K562 (cell line): ENCODE measurements at regions not wholly inside any gene's neighbourhood (a gene's known extent, or its start where the extent isn't known, plus 50 kb on each side); places are given as distances from the start of the nearest gene placed in this dataset.

Source experiments
- ATAC-seq: fragments of 200-7000 bp; cut with Tn5 transposase; 3 replicates; pipeline ENCODE4 v1.9.1; 2020; ENCODE audit warnings: moderate library complexity
- BruUV-seq: library from RNA; stranded (reverse); fragments of 400-500 nt; replicated peaks from 2 replicates; lab custom pipeline; 2021; lab: Mats Ljungman, UMichigan
- CTCF ChIA-PET: fragments of 300-600 bp; formaldehyde crosslinking; extraction: SDS; loops from one replicate; lab custom pipeline; 2021; ENCODE audit warnings: low intra/inter-chr PET ratio; lab: Yijun Ruan, JAX
- POLR2A ChIA-PET: fragments of 300-600, 350-650 bp; sonication (Branson Sonifier 250); formaldehyde crosslinking; extraction: SDS; loops from one replicate; lab custom pipeline; 2021; ENCODE audit warnings: antibody characterized with exemption, inconsistent platforms; lab: Yijun Ruan, JAX
- DNase-seq, 4 experiments: peaks; one replicate each; pipeline versions ENCODE4 v3.0.0 to v3.0.0-alpha.2; 2011 to 2018; ENCODE audit warnings: low spot score in 3 of 4, mixed read lengths in 3 of 4; ENCODE audit errors: extremely low read depth in 1 of 4
- FAIRE-seq: peaks from 2 replicates; lab custom pipeline; 2011; peaks lifted over from hg19 to GRCh38; lab: Jason Lieb, UNC
- H2AFZ ChIP-seq: 2 replicates; pipeline ENCODE4 v1.6.0; 2011; ENCODE audit warnings: low read depth, low read length, control low read depth, inconsistent platforms
- H3K27ac ChIP-seq: fragments of 200-600 bp; 3 replicates; pipeline ENCODE4 v1.8.0; 2011; ENCODE audit warnings: low read depth, mild to moderate bottlenecking, control low read depth, inconsistent platforms, low read length, moderate library complexity, mixed read lengths; ENCODE audit errors: extremely low read depth
- H3K27me3 ChIP-seq, 2 experiments: fragments of 300-600 bp in 1 of 2; 2 replicates in 1 of 2; 3 replicates in 1 of 2; pipeline versions ENCODE4 v1.6.0 to v1.8.0; 2011; ENCODE audit warnings: inconsistent platforms in 2 of 2, low read length in 2 of 2, mild to moderate bottlenecking in 1 of 2, mixed read lengths in 1 of 2, moderate library complexity in 1 of 2; ENCODE audit not compliant: control insufficient read depth in 2 of 2, insufficient read depth in 2 of 2
- H3K36me3 ChIP-seq: fragments of 300-600 bp; 3 replicates; pipeline ENCODE4 v1.8.0; 2011; ENCODE audit warnings: mild to moderate bottlenecking, low read length, inconsistent platforms; ENCODE audit not compliant: control insufficient read depth, insufficient read depth
- H3K4me1 ChIP-seq, 2 experiments: fragments of 200-600 bp in 1 of 2; replicated peaks in 1 of 2; 2 replicates in 1 of 2; 3 replicates in 1 of 2; pipeline versions ENCODE4 v1.5.1 to v1.8.0; 2011; ENCODE audit warnings: inconsistent platforms in 2 of 2, low read length in 2 of 2, mild to moderate bottlenecking in 1 of 2, mixed read lengths in 1 of 2, moderate library complexity in 1 of 2; ENCODE audit not compliant: control insufficient read depth in 2 of 2, insufficient read depth in 2 of 2
- H3K4me2 ChIP-seq: 2 replicates; pipeline ENCODE4 v1.6.1; 2011; ENCODE audit warnings: low read length, control low read depth, inconsistent platforms, mixed read lengths; ENCODE audit not compliant: insufficient read depth
- H3K4me3 ChIP-seq: fragments of 200-600 bp; sonication (generic), shearing (Covaris generic); 2 replicates; pipeline ENCODE4 v1.5.1; 2016; ENCODE audit warnings: control low read depth, inconsistent platforms
- H3K79me2 ChIP-seq: fragments of 200-600 bp; 3 replicates; pipeline ENCODE4 v1.8.0; 2011; ENCODE audit warnings: low read length, inconsistent platforms; ENCODE audit not compliant: control insufficient read depth, insufficient read depth
- H3K9ac ChIP-seq, 2 experiments: 2 replicates each; pipeline versions ENCODE4 v1.6.0 to v1.6.1; 2011; ENCODE audit warnings: low read depth in 2 of 2, low read length in 2 of 2, control low read depth in 1 of 2, inconsistent platforms in 1 of 2, mild to moderate bottlenecking in 1 of 2, mixed read lengths in 1 of 2; ENCODE audit not compliant: insufficient read depth in 1 of 2
- H3K9me1 ChIP-seq: one replicate; pipeline ENCODE4 v1.6.0; 2011; ENCODE audit warnings: inconsistent platforms, mild to moderate bottlenecking, low read length, moderate library complexity; ENCODE audit not compliant: control insufficient read depth, insufficient read depth
- H3K9me3 ChIP-seq: replicated peaks from 2 replicates; pipeline ENCODE4 v1.5.1; 2011; ENCODE audit warnings: low read depth, low read length, inconsistent platforms; ENCODE audit not compliant: control insufficient read depth, insufficient read depth
- H4K20me1 ChIP-seq: replicated peaks from 2 replicates; pipeline ENCODE4 v1.6.1; 2011; ENCODE audit warnings: low read length, inconsistent platforms, mixed read lengths; ENCODE audit not compliant: control insufficient read depth, insufficient read depth
- ATF7 ChIP-seq: fragments of 450-650 bp; IDR thresholded peaks from 2 replicates; pipeline ENCODE4 v1.7.1; 2014; ENCODE audit warnings: mild to moderate bottlenecking, moderate library complexity
- ERF ChIP-seq: fragments of 450-650 bp; formaldehyde crosslinking; IDR thresholded peaks from 2 replicates; pipeline ENCODE4 v1.4.0; 2020; ENCODE audit warnings: mild to moderate bottlenecking, mixed read lengths
- FOXJ3 ChIP-seq: sonication (generic); formaldehyde crosslinking; IDR thresholded peaks from 2 replicates; pipeline ENCODE4 v1.4.0; 2020; ENCODE audit warnings: mild to moderate bottlenecking, missing genetic modification reagents
- MCM2 ChIP-seq: fragments of 450-650 bp; IDR thresholded peaks from 2 replicates; pipeline ENCODE4 v1.6.1; 2017; ENCODE audit warnings: low read depth, mild to moderate bottlenecking
- MECOM ChIP-seq: fragments of 250-450 bp; sonication (Bioruptor Pico); IDR thresholded peaks from 2 replicates; pipeline ENCODE4 v1.8.0; 2022; ENCODE audit warnings: inconsistent platforms
- PHF20 ChIP-seq: fragments of 450-650 bp; IDR thresholded peaks from 2 replicates; pipeline ENCODE4 v1.6.1; 2018; ENCODE audit not compliant: partially characterized antibody
- POLR3G ChIP-seq: IDR thresholded peaks from 2 replicates; pipeline ENCODE4 v1.6.1; 2011; ENCODE audit not compliant: insufficient read length, insufficient replicate concordance; ENCODE audit errors: extremely low read depth
- RAD21 ChIP-seq, 2 experiments: fragments of 250-450 bp in 1 of 2; fragments of 450-650 bp in 1 of 2; sonication (Bioruptor Pico) in 1 of 2; formaldehyde crosslinking in 1 of 2; IDR thresholded peaks in 1 of 2; conservative IDR thresholded peaks in 1 of 2; 2 replicates each; pipeline versions ENCODE4 v1.4.0 to v1.8.0; 2020 to 2022; ENCODE audit warnings: mild to moderate bottlenecking in 2 of 2, moderate library complexity in 1 of 2
- TAL1 ChIP-seq: fragments of 450-650 bp; IDR thresholded peaks from 2 replicates; pipeline ENCODE4 v1.6.1; 2016; ENCODE audit warnings: mild to moderate bottlenecking
- TCF7 ChIP-seq: sonication (generic); IDR thresholded peaks from 2 replicates; pipeline ENCODE4 v1.6.1; 2016; ENCODE audit warnings: antibody characterized with exemption, borderline replicate concordance
- YY1 ChIP-seq, 3 experiments: IDR thresholded peaks; 2 replicates each; pipeline ENCODE4 v1.6.1; 2011; ENCODE audit warnings: low read length in 2 of 3, mild to moderate bottlenecking in 2 of 3, moderate library complexity in 2 of 3, borderline replicate concordance in 1 of 3, control low read depth in 1 of 3, low read depth in 1 of 3; ENCODE audit not compliant: insufficient read depth in 3 of 3, insufficient replicate concordance in 2 of 3, control insufficient read depth in 1 of 3, insufficient read length in 1 of 3; ENCODE audit errors: extremely low read depth in 1 of 3
- ZNF699 ChIP-seq: fragments of 250-450 bp; sonication (Bioruptor Pico); IDR thresholded peaks from 2 replicates; pipeline ENCODE4 v1.8.0; 2021; ENCODE audit warnings: mild to moderate bottlenecking, moderate library complexity; ENCODE audit not compliant: insufficient replicate concordance
- ZSCAN32 ChIP-seq: fragments of 450-650 bp; formaldehyde crosslinking; IDR thresholded peaks from 2 replicates; pipeline ENCODE4 v1.4.0; 2020; ENCODE audit warnings: mild to moderate bottlenecking, moderate library complexity
- WGBS: fragments of 100-300 bp; shearing (Covaris generic); methylation state at CpG from one replicate; pipeline ENCODE4 v1.1.6; 2016; ENCODE audit warnings: low coverage, mixed read lengths; ENCODE audit not compliant: insufficient coverage; ENCODE audit errors: missing lambda C conversion rate; 5-methylcytosine and 5-hydroxymethylcytosine counted together
- in situ Hi-C: fragments of 300-500 bp; cut with MboI; formaldehyde crosslinking; loops from 4 replicates; pipeline ENCODE4 v1.15.0; 2018; ENCODE audit warnings: inconsistent platforms, mixed read lengths
- intact Hi-C: fragments of 100-400 bp; cut with micrococcal nuclease; formaldehyde crosslinking; loops from 2 replicates; pipeline ENCODE4 v1.14.2; 2022
- TF ChIP-seq, protein P1 (sequence below): sonication (generic); formaldehyde crosslinking; IDR thresholded peaks from 2 replicates; pipeline ENCODE4 v1.8.1; 2023; ENCODE audit warnings: mild to moderate bottlenecking, missing genetic modification reagents
- TF ChIP-seq, protein P2 (sequence below), 2 experiments: fragments of 250-450 bp in 1 of 2; fragments of 450-650 bp in 1 of 2; sonication (Bioruptor Pico) in 1 of 2; IDR thresholded peaks; 2 replicates each; pipeline versions ENCODE4 v1.6.1 to v1.8.0; 2016 to 2021; ENCODE audit warnings: mild to moderate bottlenecking in 2 of 2, moderate library complexity in 2 of 2, missing compliant biosample characterization in 1 of 2, missing genetic modification characterization in 1 of 2
- TF ChIP-seq, protein P3 (sequence below): sonication (generic); formaldehyde crosslinking; IDR thresholded peaks from 2 replicates; pipeline ENCODE4 v1.8.0; 2022; ENCODE audit warnings: missing genetic modification reagents, mild to moderate bottlenecking, borderline replicate concordance

DNA sequence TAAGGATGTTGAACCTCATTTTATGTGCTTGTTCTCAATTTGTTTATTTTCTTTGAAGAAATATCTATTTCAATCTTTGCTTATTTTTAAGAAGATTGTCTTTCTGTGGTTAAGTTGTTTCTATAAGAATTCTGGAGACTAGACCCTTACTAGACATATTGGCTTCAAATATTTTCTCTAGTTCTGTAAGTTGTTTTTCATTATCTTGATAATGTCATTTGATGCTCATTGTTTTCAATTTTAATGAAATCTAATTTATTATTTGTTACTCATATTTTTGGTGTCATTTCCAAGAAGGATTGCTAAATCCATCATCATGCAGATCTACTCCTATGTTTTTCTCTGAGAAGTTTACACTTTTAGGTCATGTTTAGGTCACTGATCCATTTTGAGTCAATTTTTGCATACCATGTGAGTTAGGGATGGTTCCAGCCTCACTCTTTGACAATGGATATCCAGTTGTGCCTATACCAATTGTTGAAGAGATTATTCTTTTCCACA, 874.8 kb upstream of the SLITRK6 start (continued):
- TF ChIP-seq, protein P1, sequence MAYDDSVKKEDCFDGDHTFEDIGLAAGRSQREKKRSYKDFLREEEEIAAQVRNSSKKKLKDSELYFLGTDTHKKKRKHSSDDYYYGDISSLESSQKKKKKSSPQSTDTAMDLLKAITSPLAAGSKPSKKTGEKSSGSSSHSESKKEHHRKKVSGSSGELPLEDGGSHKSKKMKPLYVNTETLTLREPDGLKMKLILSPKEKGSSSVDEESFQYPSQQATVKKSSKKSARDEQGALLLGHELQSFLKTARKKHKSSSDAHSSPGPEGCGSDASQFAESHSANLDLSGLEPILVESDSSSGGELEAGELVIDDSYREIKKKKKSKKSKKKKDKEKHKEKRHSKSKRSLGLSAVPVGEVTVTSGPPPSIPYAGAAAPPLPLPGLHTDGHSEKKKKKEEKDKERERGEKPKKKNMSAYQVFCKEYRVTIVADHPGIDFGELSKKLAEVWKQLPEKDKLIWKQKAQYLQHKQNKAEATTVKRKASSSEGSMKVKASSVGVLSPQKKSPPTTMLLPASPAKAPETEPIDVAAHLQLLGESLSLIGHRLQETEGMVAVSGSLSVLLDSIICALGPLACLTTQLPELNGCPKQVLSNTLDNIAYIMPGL = no peak
- TF ChIP-seq ATF7 (no peak), MECOM (CRISPR knock-in tag) (no peak), POLR3G (no peak), MCM2 (no peak), TCF7 (no peak), RAD21 (CRISPR knock-in tag; conservative IDR thresholded peaks at IDR 0.05 in 1 of 2, IDR thresholded peaks at IDR 0.05 in 1 of 2) (no peak), TAL1 (no peak), PHF20 (no peak)
- TF ChIP-seq, protein P2, sequence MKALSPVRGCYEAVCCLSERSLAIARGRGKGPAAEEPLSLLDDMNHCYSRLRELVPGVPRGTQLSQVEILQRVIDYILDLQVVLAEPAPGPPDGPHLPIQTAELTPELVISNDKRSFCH (CRISPR knock-in tag; IDR thresholded peaks at IDR 0.05) = no peak
- TF ChIP-seq, protein P2 (tag; IDR thresholded peaks at IDR 0.05) = no peak

DNA sequence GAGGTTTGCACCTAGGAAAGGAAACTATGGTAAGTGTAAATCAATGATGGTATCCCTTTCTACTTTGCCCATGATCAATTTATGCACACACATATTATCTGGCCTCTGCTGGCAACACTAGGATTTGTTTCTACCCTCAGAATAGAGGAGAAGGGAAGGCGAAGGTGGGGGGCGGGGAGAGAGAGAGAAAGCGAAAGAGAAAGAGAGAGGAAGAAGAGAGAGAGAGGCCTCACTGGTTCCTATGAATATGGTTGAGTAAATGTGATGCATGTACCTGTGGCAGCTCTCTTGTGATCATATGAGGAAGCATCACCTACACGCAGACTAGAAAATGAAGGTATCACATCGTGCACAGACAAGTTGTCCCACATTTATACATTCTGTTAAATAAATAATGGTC, 882.0 kb upstream of the SLITRK6 start:
- TF ChIP-seq ZNF699 (CRISPR knock-in tag) (no peak), YY1 (IDR thresholded peaks at IDR 0.05; ENCODE audit: borderline replicate concordance in 1 of 3, control insufficient read depth in 1 of 3, extremely low read depth in 1 of 3, insufficient read depth in 3 of 3, insufficient read length in 1 of 3, insufficient replicate concordance in 2 of 3, low read depth in 1 of 3, low read length in 2 of 3) (no peak), ZSCAN32 (CRISPR knock-in tag) (no peak), ERF (CRISPR knock-in tag) (no peak), FOXJ3 (CRISPR knock-in tag) (no peak)
- TF ChIP-seq, protein P3, sequence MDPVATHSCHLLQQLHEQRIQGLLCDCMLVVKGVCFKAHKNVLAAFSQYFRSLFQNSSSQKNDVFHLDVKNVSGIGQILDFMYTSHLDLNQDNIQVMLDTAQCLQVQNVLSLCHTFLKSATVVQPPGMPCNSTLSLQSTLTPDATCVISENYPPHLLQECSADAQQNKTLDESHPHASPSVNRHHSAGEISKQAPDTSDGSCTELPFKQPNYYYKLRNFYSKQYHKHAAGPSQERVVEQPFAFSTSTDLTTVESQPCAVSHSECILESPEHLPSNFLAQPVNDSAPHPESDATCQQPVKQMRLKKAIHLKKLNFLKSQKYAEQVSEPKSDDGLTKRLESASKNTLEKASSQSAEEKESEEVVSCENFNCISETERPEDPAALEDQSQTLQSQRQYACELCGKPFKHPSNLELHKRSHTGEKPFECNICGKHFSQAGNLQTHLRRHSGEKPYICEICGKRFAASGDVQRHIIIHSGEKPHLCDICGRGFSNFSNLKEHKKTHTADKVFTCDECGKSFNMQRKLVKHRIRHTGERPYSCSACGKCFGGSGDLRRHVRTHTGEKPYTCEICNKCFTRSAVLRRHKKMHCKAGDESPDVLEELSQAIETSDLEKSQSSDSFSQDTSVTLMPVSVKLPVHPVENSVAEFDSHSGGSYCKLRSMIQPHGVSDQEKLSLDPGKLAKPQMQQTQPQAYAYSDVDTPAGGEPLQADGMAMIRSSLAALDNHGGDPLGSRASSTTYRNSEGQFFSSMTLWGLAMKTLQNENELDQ (CRISPR knock-in tag) = no peak
- ChIA-PET CTCF (no interaction called here), POLR2A (no interaction called here)
- no TSS peak for BruUV-seq
- WGBS = 8% methylated on average over 2 of the region's 5 CpGs
- no peak overlapping the region for H3K4me3 ChIP-seq
- no peaks in the 10 kb centered on the region for H3K4me1 ChIP-seq
- no peaks in the 10 kb centered on the region for H3K79me2 ChIP-seq
- H3K27ac ChIP-seq = no peak overlapping the region
- FAIRE-seq = no peak
- no peak for ATAC-seq
- H4K20me1 ChIP-seq = no peaks in the 10 kb centered on the region
- in situ Hi-C loops (no loop called here), intact Hi-C loops (no loop called here)
- no peaks in the 10 kb centered on the region for H3K9me1 ChIP-seq
- H3K9me3 ChIP-seq = no peaks in the 10 kb centered on the region
- no peak for DNase-seq
- H3K9ac ChIP-seq = no peak overlapping the region
- H3K36me3 ChIP-seq = no peaks in the 10 kb centered on the region
- H3K27me3 ChIP-seq = no peaks in the 10 kb centered on the region
- no peak overlapping the region for H2AFZ ChIP-seq
- no peak overlapping the region for H3K4me2 ChIP-seq
